ENCODE measurements at regions not wholly inside any gene's neighbourhood (a gene's known extent, or its start where the extent isn't known, plus 50 kb on each side); places are given as distances from the start of the nearest gene placed in this dataset.

- no peak for DNase-seq
Observed at GRCh38 chr1:5492846-5493245, 499.4 kb downstream of the NPHP4 start.

DNA sequence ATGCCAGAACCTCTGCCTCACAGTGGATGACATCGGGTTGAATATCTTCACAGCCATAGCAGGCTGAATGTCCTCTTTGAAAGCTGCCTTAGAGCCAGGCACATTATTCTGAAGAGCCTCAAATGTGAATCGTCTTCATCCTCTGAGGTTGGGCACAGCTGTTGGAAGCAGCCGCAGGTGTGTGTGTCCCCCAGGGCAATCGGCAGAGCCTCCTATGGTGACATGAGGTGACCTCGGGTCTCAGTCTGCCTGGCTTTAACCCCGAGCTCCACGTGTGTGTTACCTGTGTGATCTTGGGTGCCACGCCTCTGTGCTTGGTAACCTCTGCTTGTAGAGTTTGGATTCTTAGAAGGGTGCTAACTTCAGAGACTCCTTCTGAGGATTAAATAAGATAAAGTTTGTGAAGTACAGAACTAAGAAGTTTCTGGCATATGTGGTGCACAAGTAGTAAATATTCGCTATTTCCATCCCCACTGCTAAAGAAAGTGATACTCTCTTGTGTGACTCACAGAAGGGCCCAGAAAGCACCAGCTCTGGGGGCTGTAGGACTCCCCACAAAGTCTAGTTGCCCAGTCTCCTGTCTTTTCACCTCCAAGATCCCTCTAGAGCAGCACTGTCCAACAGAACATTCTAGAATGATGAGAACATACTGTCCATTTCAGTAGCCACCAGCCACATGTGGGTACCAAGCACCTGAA is 500.9 kb downstream of the NPHP4 start:
- DNase-seq: no peak

GRCh38 chr1:5490635-5491034 is 501.6 kb downstream of the NPHP4 start:
- no peak for DNase-seq

- DNase-seq: no peak
Observed at GRCh38 chr1:5488448-5488847, 503.8 kb downstream of the NPHP4 start.

DNA sequence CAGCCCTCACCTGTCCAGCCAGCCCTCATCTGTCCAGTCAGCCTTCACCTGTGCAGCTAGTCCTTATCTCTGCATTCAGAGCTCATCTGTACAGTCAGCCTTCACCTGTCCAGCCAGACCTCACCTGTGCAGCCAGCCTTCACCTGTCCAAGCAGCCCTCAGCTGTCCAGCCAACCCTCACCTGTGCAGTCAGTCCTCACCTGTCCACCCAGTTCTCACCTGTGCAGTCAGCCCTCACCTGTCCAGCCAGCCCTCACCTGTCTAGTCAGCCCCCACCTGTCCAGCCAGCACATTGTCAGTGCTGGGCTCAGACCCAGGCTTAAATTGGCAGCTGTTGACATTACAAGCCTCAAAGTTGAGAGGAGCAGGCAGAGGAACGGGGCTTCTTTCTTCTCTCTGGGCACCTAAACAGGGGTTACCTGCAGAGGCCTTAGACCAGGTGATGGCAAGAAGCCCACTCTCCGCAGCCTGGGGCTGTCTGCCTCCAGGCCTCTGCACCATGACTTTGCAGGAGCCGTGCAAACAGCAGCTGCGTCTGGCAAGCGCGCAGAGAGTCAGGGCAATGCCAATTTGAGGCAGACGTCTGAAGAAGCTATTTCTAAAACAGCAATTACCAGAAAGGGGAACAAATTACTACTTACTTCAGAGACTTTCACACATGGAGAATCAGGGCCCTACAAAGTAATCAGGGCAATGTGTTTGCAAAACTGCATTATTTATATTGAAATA is 506.1 kb downstream of the NPHP4 start:
- no peak for DNase-seq

- DNase-seq: no peak
Observed at GRCh38 chr1:5485436-5485835, 506.8 kb downstream of the NPHP4 start.

- no peak for DNase-seq
Observed at GRCh38 chr1:5484451-5485165, 507.6 kb downstream of the NPHP4 start.

GRCh38 chr1:5481889-5482288 is 510.3 kb downstream of the NPHP4 start:
- no peak for DNase-seq

DNA sequence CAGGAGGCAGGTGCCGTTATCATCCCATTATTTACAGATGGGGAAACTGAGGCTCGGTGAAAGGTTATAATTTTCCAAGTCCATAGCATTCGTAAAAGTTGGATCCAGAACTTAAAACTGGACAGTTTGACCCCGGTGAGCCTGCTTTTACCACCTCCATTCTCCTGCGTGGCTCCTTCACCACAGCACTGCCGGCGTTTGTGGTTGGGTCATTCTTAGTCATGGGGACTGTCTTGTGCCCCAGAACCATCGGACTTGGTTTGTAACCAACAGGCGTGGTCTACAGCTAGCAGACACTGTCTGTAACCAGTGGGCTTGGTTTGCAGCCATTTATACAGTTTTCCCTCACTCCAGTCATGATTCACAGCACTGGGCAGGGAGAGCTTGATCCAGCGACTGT is 511.3 kb downstream of the NPHP4 start:
- DNase-seq: no peak

GRCh38 chr1:5479876-5480646 is 512.2 kb downstream of the NPHP4 start:
- no peak for DNase-seq

GRCh38 chr1:5478961-5479360 is 513.3 kb downstream of the NPHP4 start:
- DNase-seq: no peak

GRCh38 chr1:5478156-5478695 is 514.0 kb downstream of the NPHP4 start:
- DNase-seq: no peak

DNA sequence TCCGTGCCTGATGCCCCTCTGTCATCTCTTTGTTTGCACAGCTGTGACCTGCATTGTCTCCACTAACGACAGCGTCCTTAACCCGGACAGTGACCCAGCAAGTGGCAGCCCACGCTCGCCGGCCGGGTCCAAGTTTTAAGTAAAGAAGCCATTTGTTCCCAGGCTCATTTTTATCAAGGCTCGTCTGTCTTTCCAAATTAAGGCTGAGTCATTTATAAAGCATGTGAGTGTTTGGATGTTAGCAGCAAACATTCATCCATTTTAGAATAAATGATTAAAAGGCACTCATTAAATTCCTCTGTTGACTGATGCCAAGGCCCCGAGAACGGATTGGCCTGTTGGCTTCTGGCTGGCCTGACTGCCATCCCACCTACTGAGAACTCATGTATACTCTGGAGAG is 514.5 kb downstream of the NPHP4 start:
- no peak for DNase-seq

DNA sequence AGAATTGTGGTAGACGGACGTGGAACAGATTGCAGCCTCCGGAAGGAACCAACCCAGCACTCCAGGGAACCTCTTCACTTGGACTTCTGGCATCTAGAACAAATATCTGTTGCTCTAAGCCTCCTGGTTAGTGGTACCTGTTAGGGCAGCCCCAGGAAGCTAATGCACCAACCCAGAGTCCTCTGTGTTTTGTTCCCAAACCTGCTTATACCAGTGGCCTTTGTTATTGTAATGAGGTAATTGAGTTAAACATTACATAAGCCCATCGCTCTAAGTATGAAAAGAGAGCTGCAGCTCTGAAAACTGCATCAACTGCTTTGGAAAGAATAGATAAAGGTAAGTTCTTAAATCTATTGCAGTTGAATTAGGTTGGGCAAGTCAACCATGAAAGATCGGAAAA is 516.7 kb downstream of the NPHP4 start:
- no peak for DNase-seq

DNA sequence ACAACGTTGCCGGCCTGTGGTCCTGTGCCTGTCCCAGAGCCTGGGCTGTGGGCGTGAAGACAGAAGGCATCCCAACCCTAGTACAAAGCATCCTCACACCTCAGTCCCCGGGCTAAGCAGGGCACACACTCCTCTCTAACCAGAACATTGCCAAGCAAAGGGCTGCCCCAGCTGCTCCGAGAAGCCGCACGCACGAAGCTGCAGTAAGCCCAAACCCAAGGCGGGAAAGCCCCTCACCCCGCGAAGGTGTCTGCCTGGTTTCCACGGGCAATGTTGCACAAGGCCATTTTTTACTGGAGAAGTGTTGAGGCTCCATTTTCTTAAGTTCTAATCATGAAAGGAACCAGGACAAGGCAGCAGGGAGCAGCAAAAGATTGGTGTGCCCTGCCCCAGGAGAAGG is 519.0 kb downstream of the NPHP4 start:
- no peak for DNase-seq

DNA sequence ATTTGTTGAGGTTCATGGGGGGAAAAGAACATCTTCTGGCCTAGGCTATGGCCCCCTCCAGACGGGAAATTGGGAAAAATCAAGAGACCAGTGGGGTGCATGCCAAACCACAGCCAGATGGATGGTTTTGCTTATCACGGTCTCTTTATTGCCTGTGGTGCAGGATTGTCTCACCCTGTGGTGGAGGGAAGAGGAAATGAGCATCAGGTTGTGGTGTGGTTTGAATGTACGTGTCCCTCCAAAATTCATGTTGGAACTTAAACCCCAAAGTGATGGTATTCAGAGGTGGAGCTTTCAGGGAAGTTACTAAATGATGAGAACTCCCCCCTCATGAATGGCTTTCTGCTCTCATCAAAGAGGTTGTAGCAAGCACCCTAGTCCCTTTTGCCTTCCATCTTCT is 525.7 kb downstream of the NPHP4 start:
- no peak for DNase-seq

DNA sequence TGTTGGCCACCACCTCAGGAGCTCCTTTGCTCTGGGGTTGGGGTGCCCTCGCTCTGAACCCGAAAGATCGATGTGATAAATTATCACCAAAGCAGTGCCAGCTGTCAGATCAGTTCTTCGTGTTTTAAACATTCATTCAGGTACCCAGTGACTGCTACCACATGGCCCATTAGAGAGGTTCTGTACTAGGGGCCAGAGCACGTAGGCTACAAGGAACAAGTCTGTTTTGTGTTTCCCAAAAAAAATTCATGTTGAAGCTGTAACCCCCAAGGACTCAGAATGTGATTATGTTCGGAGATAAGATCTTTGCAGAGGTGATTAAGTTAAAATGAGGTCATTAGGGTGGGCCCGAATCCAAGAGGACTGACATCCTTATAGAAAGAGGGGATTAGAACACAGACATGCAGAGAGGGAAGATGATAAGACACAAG is 526.9 kb downstream of the NPHP4 start:
- no peak for DNase-seq

DNA sequence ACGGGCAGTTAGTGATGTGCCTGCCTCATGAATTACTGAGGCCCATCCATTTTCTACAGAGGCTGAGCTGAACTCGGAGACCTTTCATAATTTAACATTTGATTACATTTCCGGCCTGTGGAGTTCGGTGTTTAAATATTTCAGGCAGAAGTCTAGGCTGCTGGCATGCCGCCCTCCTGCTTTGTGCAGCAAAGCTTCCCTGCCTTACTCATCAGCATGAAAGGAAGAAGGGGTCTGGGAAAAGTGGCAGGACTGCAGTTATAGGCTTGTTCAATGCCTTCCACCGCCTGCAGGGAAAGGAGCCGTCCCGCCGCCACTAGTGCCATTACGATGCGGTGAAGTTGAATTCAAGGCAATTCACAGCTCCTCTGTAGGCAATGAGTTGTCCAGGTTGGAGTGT is 527.9 kb downstream of the NPHP4 start:
- DNase-seq: no peak

DNA sequence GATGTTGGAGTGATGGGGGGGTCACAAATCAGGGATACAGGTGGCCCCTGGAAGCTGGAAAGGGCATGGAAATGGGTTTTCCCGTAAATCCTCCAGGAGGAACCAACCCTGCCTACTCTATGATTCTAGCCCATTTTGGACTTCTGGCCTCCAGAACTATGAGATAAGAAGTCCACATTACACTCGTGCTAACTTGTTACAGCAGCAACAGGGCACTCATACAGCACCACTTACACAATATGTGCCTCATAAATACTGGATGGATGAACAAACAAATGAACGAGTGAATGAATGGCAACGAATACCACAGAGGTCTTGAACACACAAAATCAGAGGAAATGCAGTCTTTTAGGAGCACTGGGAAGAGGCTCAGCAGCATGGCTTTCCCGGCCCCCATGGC is 531.3 kb downstream of the NPHP4 start:
- DNase-seq: no peak

DNA sequence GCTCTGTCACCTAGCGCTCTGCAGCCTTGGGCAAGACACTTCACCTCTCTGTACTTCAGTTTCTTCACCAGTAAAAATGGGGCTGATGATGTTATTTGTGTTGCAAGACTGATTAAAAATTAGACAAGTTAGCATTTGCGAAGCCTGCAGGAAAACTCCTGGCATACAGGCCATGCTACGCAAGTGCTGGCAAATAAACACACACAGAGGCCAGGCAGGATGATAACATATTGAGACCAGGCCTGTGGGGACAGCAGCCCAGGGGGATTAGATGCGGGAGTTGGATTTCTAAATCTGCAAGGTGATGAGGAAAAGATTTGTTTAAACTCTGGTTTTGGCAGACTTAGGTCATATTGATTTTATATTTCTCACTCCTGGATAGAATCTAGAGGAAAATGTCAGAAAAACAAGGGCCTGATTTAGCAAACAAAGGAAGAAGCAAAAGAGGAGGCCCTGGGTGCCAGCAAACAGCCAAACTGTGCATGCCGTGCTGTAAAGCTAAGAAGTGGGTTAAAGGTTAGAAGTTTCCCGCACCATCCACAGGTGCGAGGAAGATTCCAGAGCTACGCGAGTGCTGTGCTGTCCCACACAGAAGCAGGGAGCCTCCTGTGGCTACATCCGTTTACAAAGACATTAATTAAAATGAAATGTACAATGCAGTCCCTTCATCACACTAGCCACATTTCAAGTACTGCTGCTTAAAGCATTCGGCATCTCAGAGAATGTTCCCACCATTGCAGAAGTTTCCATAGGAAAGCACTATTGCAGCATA is 532.2 kb downstream of the NPHP4 start:
- DNase-seq: no peak

GRCh38 chr1:5458248-5458647 is 534.0 kb downstream of the NPHP4 start:
- DNase-seq: no peak

Data from NCI-H1694 treated with DMSO at 0.1 percent for 48 hours (cell line).